GM12891 (cell line): ENCODE measurements at regions not wholly inside any gene's neighbourhood (a gene's known extent, or its start where the extent isn't known, plus 50 kb on each side); places are given as distances from the start of the nearest gene placed in this dataset.

Source experiments
- POLR2A ChIP-seq: IDR thresholded peaks from 2 replicates; pipeline ENCODE4 v1.6.1; 2011; ENCODE audit warnings: low read depth, low read length, control low read depth
- POLR2AphosphoS5 ChIP-seq: IDR thresholded peaks from 2 replicates; pipeline ENCODE4 v1.6.1; 2011; ENCODE audit warnings: low read depth, low read length, control low read depth
- POU2F2 ChIP-seq: IDR thresholded peaks from 2 replicates; pipeline ENCODE4 v1.6.1; 2011; ENCODE audit warnings: low read depth, mild to moderate bottlenecking, control low read depth, low read length, moderate library complexity
- SPI1 ChIP-seq: IDR thresholded peaks from 2 replicates; pipeline ENCODE4 v1.6.1; 2011; ENCODE audit warnings: low read depth, low read length, control low read depth
- TAF1 ChIP-seq: IDR thresholded peaks from 2 replicates; pipeline ENCODE4 v1.6.1; 2011; ENCODE audit warnings: low read depth, low read length, control low read depth

DNA sequence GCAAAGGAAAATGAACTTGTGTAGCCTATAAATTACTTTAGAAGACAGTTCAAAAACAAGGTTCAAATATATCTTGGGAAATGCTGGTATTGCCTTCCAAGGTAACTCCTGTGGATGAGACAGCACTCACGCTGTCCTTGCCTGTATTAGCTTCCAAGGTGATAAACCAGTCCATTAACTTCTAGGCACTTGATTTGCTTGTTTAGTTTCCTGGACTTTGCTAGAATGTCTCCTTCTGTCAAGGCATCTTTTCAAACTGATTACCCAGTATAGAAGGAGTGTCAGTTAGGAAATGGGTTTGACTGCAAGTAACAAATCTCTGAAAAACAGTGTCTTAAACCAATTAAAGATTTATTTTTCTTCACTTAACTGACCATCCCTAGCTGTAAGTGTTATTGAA, 103.4 kb upstream of the SLC22A23 start:
- no peak for TF ChIP-seq POLR2AphosphoS5
- TF ChIP-seq POLR2A: no peak
- no peak for TF ChIP-seq TAF1
- no peak for TF ChIP-seq POU2F2
- no peak for TF ChIP-seq SPI1
